ENCODE measurements at regions not wholly inside any gene's neighbourhood (a gene's known extent, or its start where the extent isn't known, plus 50 kb on each side); places are given as distances from the start of the nearest gene placed in this dataset.

GRCh38 chr14:101153691-101154090, 250.2 kb upstream of the RTL1 start:
- intact Hi-C loops (cut with micrococcal nuclease) (no loop called here), dilution Hi-C loops (cut with MboI; ENCODE audit: extremely low pct_ligation_motif_present, low sequenced_read_pairs) (no loop called here)
- Histone ChIP-seq H3K4me2 (ENCODE audit: insufficient read depth, low read length) (no peak overlapping the region), H2AFZ (ENCODE audit: low read depth, low read length) (peak overlapping the region; percentile 46), H3K4me3 (replicated peaks in 1 of 3; ENCODE audit: insufficient read depth in 1 of 3, low read depth in 1 of 3, low read length in 3 of 3) (no peak overlapping the region), H3K27me3 (ENCODE audit: control insufficient read depth in 2 of 2, insufficient read depth in 2 of 2, low read length in 2 of 2) (no peaks in the 10 kb centered on the region), H3K79me2 (ENCODE audit: control insufficient read depth, insufficient read depth, low read length) (no peaks in the 10 kb centered on the region), H3K9ac (replicated peaks; ENCODE audit: extremely low read depth, insufficient read depth, low read length) (no peak overlapping the region), H3K4me1 (ENCODE audit: control insufficient read depth, extremely low read depth, insufficient read depth, low read length) (peaks cover 25% of the 10 kb centered on the region), H3K9me1 (replicated peaks; ENCODE audit: control insufficient read depth, extremely low read depth, insufficient read depth, low read length) (no peaks in the 10 kb centered on the region), H4K20me1 (replicated peaks; ENCODE audit: control insufficient read depth, extremely low read depth, insufficient read depth, low read length) (no peaks in the 10 kb centered on the region), H3K27ac (ENCODE audit: insufficient read depth, low read depth, low read length) (no peak overlapping the region), H3K36me3 (ENCODE audit: control insufficient read depth in 2 of 2, extremely low read depth in 1 of 2, insufficient read depth in 2 of 2, low read length in 2 of 2) (no peaks in the 10 kb centered on the region), H3K9me3 (replicated peaks; ENCODE audit: control insufficient read depth, insufficient read depth, low read length) (no peaks in the 10 kb centered on the region)
- peak; percentile 58 for FAIRE-seq
- CTCF ChIA-PET, result no interaction called here
- BruUV-seq (replicated peaks), result no TSS peak
- POLR2A ChIA-PET, result no interaction called here
- peak; percentile 13 for DNase-seq (ENCODE audit: low read depth, low spot score)
- TF ChIP-seq FOS (IDR thresholded peaks at IDR 0.05; ENCODE audit: borderline replicate concordance, insufficient read depth, low read length) (peak; percentile 41), MAX (IDR thresholded peaks at IDR 0.05; ENCODE audit: insufficient read depth, insufficient read length) (no peak)

GRCh38 chr14:101155575-101155974, 252.1 kb upstream of the RTL1 start:
- H3K9me3 ChIP-seq (replicated peaks; ENCODE audit: control insufficient read depth, insufficient read depth, low read length), result no peaks in the 10 kb centered on the region
- H3K9me1 ChIP-seq (replicated peaks; ENCODE audit: control insufficient read depth, extremely low read depth, insufficient read depth, low read length), result no peaks in the 10 kb centered on the region
- CTCF ChIA-PET, result interaction anchor here (0.6 to 1.0 kb wide), 4 partner anchors 9 to 80 kb away, joined by 3 read pairs; no protein-coding TSS in a partner anchor
- POLR2A ChIA-PET, result no interaction called here
- H3K27ac ChIP-seq (ENCODE audit: insufficient read depth, low read depth, low read length), result no peak overlapping the region
- dilution Hi-C loops (cut with MboI; ENCODE audit: extremely low pct_ligation_motif_present, low sequenced_read_pairs), result no loop called here
- H2AFZ ChIP-seq (ENCODE audit: low read depth, low read length), result no peak overlapping the region
- no peak for TF ChIP-seq MAX (IDR thresholded peaks at IDR 0.05; ENCODE audit: insufficient read depth, insufficient read length)
- TF ChIP-seq GATA2 (IDR thresholded peaks at IDR 0.05; ENCODE audit: insufficient read depth, insufficient read length, low read depth, low read length), result no peak
- no peak for TF ChIP-seq FOS (IDR thresholded peaks at IDR 0.05; ENCODE audit: borderline replicate concordance, insufficient read depth, low read length)
- no peak for TF ChIP-seq MYC (IDR thresholded peaks at IDR 0.05; ENCODE audit: low read depth, low read length)
- no peak for TF ChIP-seq POLR2A (IDR thresholded peaks at IDR 0.05; ENCODE audit: low read depth, low read length)
- TF ChIP-seq EZH2 (IDR thresholded peaks at IDR 0.05; ENCODE audit: borderline replicate concordance, low read depth, low read length, severe bottlenecking), result no peak
- no peak for TF ChIP-seq CTCF (IDR thresholded peaks at IDR 0.05; ENCODE audit: extremely low read depth in 1 of 2, insufficient read depth in 1 of 2, low read depth in 1 of 2, low read length in 2 of 2)
- no peak for TF ChIP-seq JUN (IDR thresholded peaks at IDR 0.05; ENCODE audit: borderline replicate concordance, insufficient read depth, insufficient read length, low read depth)
- no peak for TF ChIP-seq POLR2AphosphoS5 (IDR thresholded peaks at IDR 0.05; ENCODE audit: insufficient read depth, low read depth, low read length)
- DNase-seq (ENCODE audit: low read depth, low spot score), result no peak
- no peaks in the 10 kb centered on the region for H4K20me1 ChIP-seq (replicated peaks; ENCODE audit: control insufficient read depth, extremely low read depth, insufficient read depth, low read length)
- no peak for FAIRE-seq
- no peak overlapping the region for H3K9ac ChIP-seq (replicated peaks; ENCODE audit: extremely low read depth, insufficient read depth, low read length)
- no peaks in the 10 kb centered on the region for H3K36me3 ChIP-seq (ENCODE audit: control insufficient read depth in 2 of 2, extremely low read depth in 1 of 2, insufficient read depth in 2 of 2, low read length in 2 of 2)
- H3K27me3 ChIP-seq (ENCODE audit: control insufficient read depth in 2 of 2, insufficient read depth in 2 of 2, low read length in 2 of 2), result no peaks in the 10 kb centered on the region
- H3K4me2 ChIP-seq (ENCODE audit: insufficient read depth, low read length), result no peak overlapping the region
- BruUV-seq (replicated peaks), result no TSS peak
- intact Hi-C loops (cut with micrococcal nuclease), result no loop called here
- H3K4me3 ChIP-seq (replicated peaks in 1 of 3; ENCODE audit: insufficient read depth in 1 of 3, low read depth in 1 of 3, low read length in 3 of 3), result no peak overlapping the region
- H3K79me2 ChIP-seq (ENCODE audit: control insufficient read depth, insufficient read depth, low read length), result no peaks in the 10 kb centered on the region
- peaks cover 10% of the 10 kb centered on the region for H3K4me1 ChIP-seq (ENCODE audit: control insufficient read depth, extremely low read depth, insufficient read depth, low read length)

Measured in endothelial cell of umbilical vein (primary cell).